ENCODE measurements at regions not wholly inside any gene's neighbourhood (a gene's known extent, or its start where the extent isn't known, plus 50 kb on each side); places are given as distances from the start of the nearest gene placed in this dataset.

DNA sequence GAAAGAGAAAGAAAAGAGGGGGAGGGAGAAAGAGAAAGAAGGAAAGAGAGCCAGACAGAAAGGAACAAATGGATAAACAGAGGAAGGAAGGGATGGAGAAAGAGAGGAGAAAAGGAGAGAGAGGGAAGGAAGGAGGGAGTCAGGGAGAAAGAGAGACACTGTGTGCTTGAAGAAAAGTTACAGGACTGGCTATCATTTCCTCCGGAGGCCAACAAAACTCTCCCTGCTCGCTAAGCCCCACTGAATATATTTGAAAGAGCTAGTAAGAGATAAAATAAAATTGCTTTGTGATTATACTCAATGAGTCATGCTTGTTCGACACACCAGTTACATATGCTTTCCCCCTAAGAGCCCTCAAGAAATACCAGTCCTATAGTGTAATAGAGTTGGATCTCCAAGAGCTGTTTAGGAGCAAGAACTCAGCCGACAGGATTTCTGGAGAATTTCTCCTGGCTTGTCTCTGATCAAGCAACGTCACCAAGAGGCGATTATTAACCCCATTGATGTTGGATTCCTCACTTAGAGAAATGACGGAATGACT lies 102.2 kb downstream of the MXRA5 start:
- Histone ChIP-seq H3K79me2 (ENCODE audit: insufficient read depth) (no peaks in the 10 kb centered on the region), H3K4me2 (ENCODE audit: unreplicated experiment) (peak overlapping the region; percentile 61)
- in situ Hi-C loops (cut with MboI) = no loop called here

DNA sequence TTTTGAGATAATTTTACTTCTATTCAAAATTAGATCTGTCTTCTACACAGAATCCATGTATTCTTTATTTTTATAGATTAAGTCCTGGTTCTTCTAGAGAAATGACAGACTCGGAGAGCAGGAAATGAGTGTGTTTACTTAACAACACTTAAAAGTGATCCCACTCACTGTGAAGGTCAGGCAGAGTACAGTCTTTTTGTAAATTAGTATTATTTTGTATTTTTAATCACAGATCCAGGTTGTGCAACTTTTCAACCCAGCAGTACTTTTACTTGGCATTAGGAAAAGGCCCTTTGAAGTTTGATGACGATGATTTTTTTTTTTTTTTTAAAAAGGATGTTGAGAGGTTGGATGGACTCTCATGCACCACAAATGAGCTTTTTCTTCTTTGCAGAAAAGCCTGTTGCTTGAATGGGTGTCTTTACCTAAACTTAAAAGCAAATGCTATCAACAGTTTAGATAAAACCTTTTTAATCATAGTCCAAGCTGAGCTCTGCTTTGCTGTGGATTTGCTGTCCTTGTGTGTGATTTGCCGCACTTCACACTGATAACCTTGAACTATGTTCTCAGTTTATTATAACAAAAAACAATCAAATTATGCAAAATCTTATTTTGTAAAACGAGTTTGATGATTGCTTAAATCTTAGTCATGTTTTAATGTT lies 114.1 kb downstream of the MXRA5 start:
- no peaks in the 10 kb centered on the region for H3F3A ChIP-seq (ENCODE audit: insufficient read depth)

More for the DNA sequence above, 102.2 kb downstream of the MXRA5 start:
- peaks cover 16% of the 10 kb centered on the region for H3K4me1 ChIP-seq (ENCODE audit: insufficient read depth)
- peak overlapping the region; percentile 57 for H3K4me3 ChIP-seq
- WGBS, 2 experiments (ENCODE audit: low coverage in 1 of 2, low lambda C conversion rate in 2 of 2, missing lambda C conversion rate in 2 of 2) = 0% methylated on average over 7 of the region's 7 CpGs
- peak; percentile 79 for DNase-seq
- peak overlapping the region; percentile 59 for H3K9ac ChIP-seq
- H2AFZ ChIP-seq = peak overlapping the region; percentile 70; the same call in 1 of the 2 replicates
- peaks cover 11% of the 10 kb centered on the region; the same call in 1 of the 2 replicates for H3F3A ChIP-seq (ENCODE audit: insufficient read depth)
- no peaks in the 10 kb centered on the region for H3K9me2 ChIP-seq (ENCODE audit: insufficient read depth)
- TF ChIP-seq EZH2phosphoT487 (IDR thresholded peaks at IDR 0.05; ENCODE audit: insufficient read depth, low read depth) (no peak), EZH2 (IDR thresholded peaks at IDR 0.05; ENCODE audit: insufficient read depth, poor library complexity, severe bottlenecking) (no peak)
- H4K20me1 ChIP-seq (ENCODE audit: insufficient read depth) = no peaks in the 10 kb centered on the region
- H3K27ac ChIP-seq = peak overlapping the region; percentile 71
- no peaks in the 10 kb centered on the region for H3K9me3 ChIP-seq (ENCODE audit: low read depth)
- no peaks in the 10 kb centered on the region for H3K27me3 ChIP-seq (replicated peaks; ENCODE audit: insufficient read depth)
- no peaks in the 10 kb centered on the region for H3K36me3 ChIP-seq (ENCODE audit: low read depth)

DNA sequence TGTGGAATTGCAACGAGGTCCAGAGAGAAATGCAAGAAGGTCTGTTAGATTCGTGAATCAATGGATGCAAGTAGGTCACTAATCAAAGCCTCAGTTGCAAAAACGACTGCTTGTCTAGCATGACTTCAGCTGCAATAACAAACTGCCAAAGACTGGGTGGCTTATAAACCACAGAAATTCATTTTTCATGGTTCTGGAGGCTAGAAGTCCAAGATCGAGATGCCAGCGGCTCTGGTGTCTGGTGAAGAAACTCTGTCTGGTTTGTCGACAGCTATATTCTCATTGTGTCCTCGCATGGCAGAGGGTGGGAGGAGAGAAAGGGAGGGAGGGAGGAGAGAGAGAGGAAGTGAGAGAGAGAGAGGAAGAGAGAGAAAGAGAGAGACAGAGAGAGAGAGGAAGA lies 114.7 kb downstream of the MXRA5 start:
- Histone ChIP-seq H3K27me3 (replicated peaks; ENCODE audit: insufficient read depth) (no peaks in the 10 kb centered on the region), H3K9me2 (ENCODE audit: insufficient read depth) (no peaks in the 10 kb centered on the region), H3K79me2 (ENCODE audit: insufficient read depth) (no peaks in the 10 kb centered on the region), H2AFZ (peak overlapping the region; percentile 80), H3K4me3 (0 out of 2 replicates have a peak overlapping the region, but pooled peaks have one; percentile 32), H3K9ac (no peak overlapping the region), H3K27ac (peak overlapping the region; percentile 49; the same call in 1 of the 2 replicates), H3K4me1 (ENCODE audit: insufficient read depth) (peaks cover 30% of the 10 kb centered on the region), H3F3A (ENCODE audit: insufficient read depth) (no peaks in the 10 kb centered on the region), H3K36me3 (ENCODE audit: low read depth) (no peaks in the 10 kb centered on the region), H3K4me2 (ENCODE audit: unreplicated experiment) (peak overlapping the region; percentile 78), H3K9me3 (ENCODE audit: low read depth) (no peaks in the 10 kb centered on the region), H4K20me1 (ENCODE audit: insufficient read depth) (no peaks in the 10 kb centered on the region)
- in situ Hi-C loops (cut with MboI) = no loop called here
- TF ChIP-seq EZH2 (IDR thresholded peaks at IDR 0.05; ENCODE audit: insufficient read depth, poor library complexity, severe bottlenecking) = no peak
- no peak for TF ChIP-seq EZH2phosphoT487 (IDR thresholded peaks at IDR 0.05; ENCODE audit: insufficient read depth, low read depth)
- 8 to 13% methylated on average over 7 of the region's 7 CpGs for WGBS, 2 experiments (ENCODE audit: low coverage in 1 of 2, low lambda C conversion rate in 2 of 2, missing lambda C conversion rate in 2 of 2)
- DNase-seq = peak; percentile 39

More for the DNA sequence above, 114.1 kb downstream of the MXRA5 start:
- H3K36me3 ChIP-seq (ENCODE audit: low read depth) = no peaks in the 10 kb centered on the region
- peak overlapping the region; percentile 78 for H3K4me2 ChIP-seq (ENCODE audit: unreplicated experiment)
- peak; percentile 34 for DNase-seq
- H3K4me3 ChIP-seq = 0 out of 2 replicates have a peak overlapping the region, but pooled peaks have one; percentile 32
- H3K27me3 ChIP-seq (replicated peaks; ENCODE audit: insufficient read depth) = no peaks in the 10 kb centered on the region
- H3K9ac ChIP-seq = no peak overlapping the region
- no peaks in the 10 kb centered on the region for H4K20me1 ChIP-seq (ENCODE audit: insufficient read depth)
- TF ChIP-seq EZH2 (IDR thresholded peaks at IDR 0.05; ENCODE audit: insufficient read depth, poor library complexity, severe bottlenecking) = no peak
- TF ChIP-seq EZH2phosphoT487 (IDR thresholded peaks at IDR 0.05; ENCODE audit: insufficient read depth, low read depth) = no peak
- no peaks in the 10 kb centered on the region for H3K9me3 ChIP-seq (ENCODE audit: low read depth)
- H2AFZ ChIP-seq = peak overlapping the region; percentile 80
- peak overlapping the region; percentile 49; the same call in 1 of the 2 replicates for H3K27ac ChIP-seq
- 10 to 17% methylated on average over 4 of the region's 4 CpGs for WGBS, 2 experiments (ENCODE audit: low coverage in 1 of 2, low lambda C conversion rate in 2 of 2, missing lambda C conversion rate in 2 of 2)
- no peaks in the 10 kb centered on the region for H3K9me2 ChIP-seq (ENCODE audit: insufficient read depth)
- H3K4me1 ChIP-seq (ENCODE audit: insufficient read depth) = peaks cover 30% of the 10 kb centered on the region
- H3K79me2 ChIP-seq (ENCODE audit: insufficient read depth) = no peaks in the 10 kb centered on the region
- in situ Hi-C loops (cut with MboI) = no loop called here

DNA sequence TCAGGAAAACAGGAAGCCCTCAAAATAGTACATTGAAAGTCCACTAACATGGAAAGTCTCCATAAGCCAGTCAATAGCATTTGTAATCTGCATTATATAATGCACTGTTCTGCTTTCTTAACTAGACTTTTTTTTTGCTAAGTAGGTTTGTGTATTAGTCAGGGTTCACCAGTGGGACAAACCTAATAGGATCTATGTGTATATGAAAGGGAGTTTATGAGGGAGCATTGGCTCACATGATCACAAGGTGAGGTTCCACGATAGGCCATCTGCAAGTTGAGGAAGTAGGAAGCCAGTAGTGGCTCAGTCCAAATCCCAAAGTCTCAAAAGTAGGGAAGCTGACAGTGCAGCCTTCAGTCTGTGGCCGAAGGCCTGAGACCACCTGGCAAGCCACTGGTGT lies 116.0 kb downstream of the MXRA5 start:
- Histone ChIP-seq H3K4me1 (ENCODE audit: insufficient read depth) (peaks cover 30% of the 10 kb centered on the region), H3K27me3 (replicated peaks; ENCODE audit: insufficient read depth) (no peaks in the 10 kb centered on the region), H3F3A (ENCODE audit: insufficient read depth) (no peaks in the 10 kb centered on the region), H3K9me3 (ENCODE audit: low read depth) (no peaks in the 10 kb centered on the region), H3K79me2 (ENCODE audit: insufficient read depth) (no peaks in the 10 kb centered on the region), H3K36me3 (ENCODE audit: low read depth) (no peaks in the 10 kb centered on the region), H3K4me3 (no peak overlapping the region), H2AFZ (no peak overlapping the region), H3K9me2 (ENCODE audit: insufficient read depth) (no peaks in the 10 kb centered on the region), H4K20me1 (ENCODE audit: insufficient read depth) (no peaks in the 10 kb centered on the region), H3K4me2 (ENCODE audit: unreplicated experiment) (no peak overlapping the region), H3K27ac (no peak overlapping the region), H3K9ac (no peak overlapping the region)
- DNase-seq = no peak
- WGBS, 2 experiments (ENCODE audit: low coverage in 1 of 2, low lambda C conversion rate in 2 of 2, missing lambda C conversion rate in 2 of 2) = 64 to 68% methylated on average over 2 of the region's 2 CpGs
- in situ Hi-C loops (cut with MboI) = no loop called here
- TF ChIP-seq EZH2phosphoT487 (IDR thresholded peaks at IDR 0.05; ENCODE audit: insufficient read depth, low read depth) (no peak), EZH2 (IDR thresholded peaks at IDR 0.05; ENCODE audit: insufficient read depth, poor library complexity, severe bottlenecking) (no peak)

All from GM23248 (cell line).